ENCODE measurements at regions not wholly inside any gene's neighbourhood (a gene's known extent, or its start where the extent isn't known, plus 50 kb on each side); places are given as distances from the start of the nearest gene placed in this dataset.

DNA sequence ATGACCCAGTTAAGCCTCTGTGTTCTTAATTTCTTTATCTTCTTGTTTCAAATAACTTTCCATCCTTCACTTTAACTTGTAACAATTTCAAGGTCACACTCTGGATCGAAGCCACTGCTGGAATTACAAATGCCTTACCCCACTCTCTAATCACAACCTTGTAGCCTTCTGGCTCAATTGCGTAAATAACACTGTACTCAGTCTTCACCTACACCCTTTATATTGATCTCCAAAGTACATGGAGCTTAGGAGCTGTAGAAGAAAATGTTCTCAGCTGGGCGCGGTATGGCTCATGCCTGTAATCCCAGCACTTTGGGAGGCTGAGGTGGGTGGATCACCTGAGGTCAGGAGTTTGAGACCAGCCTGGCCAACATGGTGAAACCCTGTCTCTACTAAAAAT is 164.3 kb upstream of the NPSR1 start:
- H3K9me3 ChIP-seq = no peaks in the 10 kb centered on the region
- no peak overlapping the region for H3K4me3 ChIP-seq
- no peak overlapping the region for H3K27ac ChIP-seq
- H3K4me1 ChIP-seq = no peaks in the 10 kb centered on the region
- TF ChIP-seq Cebpa-rat (IDR thresholded peaks at IDR 0.05) = no peak
- no peaks in the 10 kb centered on the region for H4K20me1 ChIP-seq
- no peaks in the 10 kb centered on the region for H3K36me3 ChIP-seq
- no peak overlapping the region for H3K4me2 ChIP-seq
- H3K9ac ChIP-seq = no peak overlapping the region
- no peaks in the 10 kb centered on the region for H3K27me3 ChIP-seq

DNA sequence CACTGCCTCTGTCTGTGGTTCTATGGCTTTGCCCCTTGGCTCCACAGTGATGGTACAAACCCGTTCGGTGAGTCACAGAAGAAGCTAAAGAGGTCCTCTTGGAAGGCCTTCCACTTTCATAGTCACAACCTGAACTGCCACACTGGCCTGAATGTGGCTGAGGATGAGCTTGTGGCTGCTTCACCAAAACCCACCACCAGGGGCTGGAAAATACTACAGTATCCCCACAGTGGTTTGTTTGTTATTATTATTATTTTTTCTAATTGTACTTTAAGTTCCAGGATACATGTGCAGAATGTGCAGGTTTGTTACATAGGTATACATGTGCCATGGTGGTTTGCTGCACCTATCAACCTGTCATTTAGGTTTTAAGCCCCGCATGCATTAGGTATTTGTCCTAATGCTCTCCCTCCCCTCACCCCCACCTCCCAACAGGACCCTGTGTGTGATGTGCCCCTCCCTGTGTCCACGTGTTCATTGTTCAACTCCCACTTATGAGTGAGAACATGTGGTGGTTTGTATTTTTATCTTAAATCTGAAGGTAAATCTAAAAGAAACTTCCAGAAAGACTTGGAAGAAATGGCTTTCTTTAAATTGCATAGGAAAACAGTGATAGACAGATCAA is 160.8 kb upstream of the NPSR1 start:
- Histone ChIP-seq H3K27me3 (no peaks in the 10 kb centered on the region), H3K4me3 (no peak overlapping the region), H4K20me1 (no peaks in the 10 kb centered on the region), H3K4me2 (no peak overlapping the region), H3K36me3 (no peaks in the 10 kb centered on the region), H3K4me1 (no peaks in the 10 kb centered on the region), H3K9ac (no peak overlapping the region), H3K9me3 (no peaks in the 10 kb centered on the region), H3K27ac (no peak overlapping the region)
- TF ChIP-seq Cebpa-rat (IDR thresholded peaks at IDR 0.05) = no peak

DNA sequence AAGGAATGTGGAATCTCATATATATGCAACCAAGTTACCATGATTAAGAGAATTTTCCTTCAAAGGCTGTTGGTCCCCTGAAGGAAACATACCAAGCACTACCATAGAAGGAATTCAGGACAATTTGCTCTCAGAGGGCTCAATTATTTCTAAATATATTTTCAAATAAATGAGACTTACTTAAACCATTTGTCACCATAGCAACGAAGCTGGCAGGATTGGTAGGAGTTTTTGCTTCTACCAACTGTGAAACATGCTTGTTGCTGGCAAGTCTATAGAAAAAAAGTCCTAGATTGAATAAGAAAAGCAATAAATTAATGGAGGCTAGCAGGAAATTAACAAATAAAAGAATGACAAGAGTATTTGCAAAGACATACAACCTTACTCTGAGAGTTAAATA is 156.9 kb upstream of the NPSR1 start:
- no peaks in the 10 kb centered on the region for H3K4me1 ChIP-seq
- no peaks in the 10 kb centered on the region for H3K27me3 ChIP-seq
- H3K36me3 ChIP-seq = no peaks in the 10 kb centered on the region
- H3K9ac ChIP-seq = no peak overlapping the region
- no peak overlapping the region for H3K4me2 ChIP-seq
- no peak overlapping the region for H3K4me3 ChIP-seq
- H4K20me1 ChIP-seq = no peaks in the 10 kb centered on the region
- no peak for TF ChIP-seq Cebpa-rat (IDR thresholded peaks at IDR 0.05)
- no peak overlapping the region for H3K27ac ChIP-seq
- H3K9me3 ChIP-seq = no peaks in the 10 kb centered on the region

DNA sequence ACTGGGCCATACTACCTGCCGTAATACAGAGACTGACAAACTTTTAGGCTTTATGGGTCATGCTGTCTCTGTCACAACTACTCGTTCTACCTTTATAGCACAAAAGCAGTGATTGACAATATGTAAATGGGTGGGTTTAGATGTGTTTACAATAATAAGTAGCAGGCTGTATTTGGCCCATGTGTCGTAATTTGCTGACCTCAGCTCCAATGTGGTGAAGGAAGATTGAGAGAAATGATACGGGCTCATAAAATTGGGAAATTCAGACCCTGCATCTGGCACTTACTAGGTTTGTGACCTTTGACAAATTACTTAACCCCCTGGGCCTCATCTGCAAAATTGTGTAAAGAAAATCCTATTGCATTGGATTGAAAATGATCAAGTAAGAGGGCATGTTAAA is 150.8 kb upstream of the NPSR1 start:
- no peaks in the 10 kb centered on the region for H3K9me3 ChIP-seq
- H3K36me3 ChIP-seq = no peaks in the 10 kb centered on the region
- no peaks in the 10 kb centered on the region for H3K4me1 ChIP-seq
- H3K27me3 ChIP-seq = no peaks in the 10 kb centered on the region
- no peak overlapping the region for H3K9ac ChIP-seq
- H4K20me1 ChIP-seq = no peaks in the 10 kb centered on the region
- H3K4me3 ChIP-seq = no peak overlapping the region
- H3K27ac ChIP-seq = no peak overlapping the region
- H3K4me2 ChIP-seq = no peak overlapping the region
- no peak for TF ChIP-seq Cebpa-rat (IDR thresholded peaks at IDR 0.05)

DNA sequence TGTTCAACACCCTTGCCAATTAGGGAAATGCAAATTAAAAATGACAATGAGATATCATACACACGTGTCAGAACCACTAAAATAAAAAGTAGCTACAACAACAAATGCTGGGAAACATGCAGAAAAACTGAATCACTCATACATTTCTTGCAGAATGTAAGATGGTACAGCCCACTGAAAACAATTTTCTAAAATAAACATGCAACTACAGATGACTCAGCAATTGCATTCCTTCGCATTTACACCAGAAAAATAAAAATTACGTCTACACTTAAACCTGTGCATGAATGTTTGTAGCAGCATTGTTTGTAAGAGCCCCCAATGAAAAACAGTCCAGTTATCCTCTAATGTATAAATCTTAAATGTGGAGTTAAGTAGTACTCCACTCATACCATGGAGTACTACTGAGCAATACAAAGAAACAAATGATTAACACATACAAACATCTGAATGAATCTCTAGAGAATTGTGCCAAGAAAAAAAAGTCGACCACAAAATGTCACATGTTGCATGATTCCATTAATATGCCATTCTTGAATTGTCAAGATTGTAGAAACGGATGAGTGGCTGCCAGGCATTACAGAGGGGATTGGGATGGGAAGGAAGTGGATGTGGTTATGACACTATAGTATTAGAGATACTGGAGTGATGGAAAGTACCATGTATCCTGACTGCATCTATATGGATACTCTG is 134.6 kb upstream of the NPSR1 start:
- TF ChIP-seq Cebpa-rat (IDR thresholded peaks at IDR 0.05) = no peak
- no peak overlapping the region for H3K4me2 ChIP-seq
- no peak overlapping the region for H3K4me3 ChIP-seq
- no peaks in the 10 kb centered on the region for H4K20me1 ChIP-seq
- no peak overlapping the region for H3K27ac ChIP-seq
- no peaks in the 10 kb centered on the region for H3K36me3 ChIP-seq
- peaks cover 13% of the 10 kb centered on the region for H3K9me3 ChIP-seq
- H3K4me1 ChIP-seq = no peaks in the 10 kb centered on the region
- no peak overlapping the region for H3K9ac ChIP-seq
- H3K27me3 ChIP-seq = no peaks in the 10 kb centered on the region

DNA sequence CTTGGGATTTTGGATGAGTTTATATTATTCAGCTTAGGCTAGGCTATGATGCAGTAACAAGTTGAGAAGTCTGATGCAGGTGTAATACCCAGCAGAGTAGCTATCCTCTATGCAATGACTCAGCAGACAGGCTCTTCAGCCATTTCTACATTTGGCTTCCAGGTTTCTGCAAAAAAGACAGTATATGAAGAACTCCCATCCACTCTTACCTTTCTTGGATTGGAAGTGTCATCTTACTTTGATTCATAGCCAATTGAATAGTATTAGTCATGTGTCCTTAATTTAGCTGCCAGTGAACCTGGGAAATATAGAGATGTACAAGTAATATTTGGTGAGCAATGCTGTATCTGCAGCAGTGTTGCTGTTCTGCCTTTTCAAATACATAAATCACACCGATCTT is 127.8 kb upstream of the NPSR1 start:
- Histone ChIP-seq H3K4me1 (no peaks in the 10 kb centered on the region), H3K9me3 (peaks cover 13% of the 10 kb centered on the region), H4K20me1 (no peaks in the 10 kb centered on the region), H3K27ac (no peak overlapping the region), H3K4me3 (no peak overlapping the region), H3K27me3 (no peaks in the 10 kb centered on the region), H3K36me3 (no peaks in the 10 kb centered on the region), H3K9ac (no peak overlapping the region), H3K4me2 (no peak overlapping the region)
- TF ChIP-seq Cebpa-rat (IDR thresholded peaks at IDR 0.05) = no peak

DNA sequence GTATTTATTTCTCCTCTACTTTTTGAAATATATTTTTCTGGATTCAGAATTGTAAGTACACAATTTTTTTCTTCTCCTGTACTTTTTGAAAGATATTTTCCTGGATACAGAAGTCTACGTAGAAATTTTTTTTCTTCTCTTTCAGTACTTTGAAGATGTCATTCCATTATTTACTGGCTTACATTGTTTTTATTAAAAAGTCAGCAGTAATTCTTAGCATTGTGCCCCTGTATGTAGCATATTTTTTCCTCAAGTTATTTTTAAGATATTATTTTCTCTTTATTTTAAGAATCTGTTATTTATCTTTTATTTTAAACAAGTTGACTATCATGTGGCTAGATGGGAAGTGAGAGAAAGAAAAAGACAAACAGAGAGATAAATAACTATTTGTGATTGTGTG is 119.0 kb upstream of the NPSR1 start:
- no peaks in the 10 kb centered on the region for H3K36me3 ChIP-seq
- H3K27ac ChIP-seq = no peak overlapping the region
- no peak for TF ChIP-seq Cebpa-rat (IDR thresholded peaks at IDR 0.05)

DNA sequence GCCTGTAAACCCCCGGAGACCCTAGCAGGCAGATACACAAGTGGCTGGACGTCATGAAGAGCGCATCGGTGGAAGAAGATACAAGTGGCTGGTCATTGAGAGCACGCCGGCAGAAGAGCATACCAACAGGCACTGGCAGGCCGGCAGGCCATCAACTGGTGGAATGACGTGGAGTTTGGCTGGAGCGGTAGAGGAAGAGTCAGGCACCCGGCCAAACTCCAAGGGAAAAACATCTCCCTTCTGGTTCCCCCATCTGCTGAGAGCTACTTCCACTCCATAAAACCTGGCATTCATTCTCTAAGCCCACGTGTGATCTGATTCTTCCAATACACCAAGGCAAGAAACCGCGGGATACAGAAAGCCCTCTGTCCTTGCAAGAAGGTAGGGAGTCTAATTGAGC is 113.4 kb upstream of the NPSR1 start:
- TF ChIP-seq Cebpa-rat (IDR thresholded peaks at IDR 0.05) = no peak
- no peak overlapping the region for H3K4me2 ChIP-seq
- H4K20me1 ChIP-seq = no peaks in the 10 kb centered on the region
- no peaks in the 10 kb centered on the region for H3K36me3 ChIP-seq
- H3K4me3 ChIP-seq = no peak overlapping the region
- peaks cover 4% of the 10 kb centered on the region for H3K9me3 ChIP-seq
- no peaks in the 10 kb centered on the region for H3K27me3 ChIP-seq
- H3K4me1 ChIP-seq = no peaks in the 10 kb centered on the region
- no peak overlapping the region for H3K9ac ChIP-seq
- H3K27ac ChIP-seq = no peak overlapping the region

More for the DNA sequence above, 119.0 kb upstream of the NPSR1 start:
- Histone ChIP-seq H3K27me3 (no peaks in the 10 kb centered on the region), H3K4me1 (no peaks in the 10 kb centered on the region), H3K4me2 (no peak overlapping the region), H3K4me3 (no peak overlapping the region), H4K20me1 (no peaks in the 10 kb centered on the region), H3K9ac (no peak overlapping the region), H3K9me3 (peaks cover 8% of the 10 kb centered on the region)

DNA sequence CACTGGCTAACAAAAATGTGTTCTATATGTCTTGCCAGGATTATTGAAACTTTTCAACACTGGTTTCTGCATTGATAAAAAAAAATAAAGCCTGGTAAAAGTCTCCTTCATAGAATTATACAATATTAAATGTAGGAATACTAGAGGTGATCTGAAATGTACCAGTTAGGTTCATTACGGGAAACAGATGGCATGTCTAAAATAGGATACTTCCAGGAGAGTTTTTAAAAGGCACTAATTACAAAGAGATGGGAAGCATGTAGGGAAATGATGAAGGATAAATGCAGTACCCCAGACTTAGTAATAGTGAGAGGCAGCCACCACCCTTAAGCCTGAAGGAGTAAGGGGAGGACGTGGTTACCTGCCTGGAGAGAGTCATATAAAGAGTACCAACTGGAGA is 107.0 kb upstream of the NPSR1 start:
- H4K20me1 ChIP-seq = no peaks in the 10 kb centered on the region
- H3K9me3 ChIP-seq = peaks cover 7% of the 10 kb centered on the region; the same call in 1 of the 2 replicates
- no peak overlapping the region for H3K4me2 ChIP-seq
- H3K36me3 ChIP-seq = no peaks in the 10 kb centered on the region
- no peak overlapping the region for H3K9ac ChIP-seq
- H3K4me1 ChIP-seq = no peaks in the 10 kb centered on the region
- TF ChIP-seq Cebpa-rat (IDR thresholded peaks at IDR 0.05) = no peak
- no peak overlapping the region for H3K27ac ChIP-seq
- no peak overlapping the region for H3K4me3 ChIP-seq
- H3K27me3 ChIP-seq = no peaks in the 10 kb centered on the region

DNA sequence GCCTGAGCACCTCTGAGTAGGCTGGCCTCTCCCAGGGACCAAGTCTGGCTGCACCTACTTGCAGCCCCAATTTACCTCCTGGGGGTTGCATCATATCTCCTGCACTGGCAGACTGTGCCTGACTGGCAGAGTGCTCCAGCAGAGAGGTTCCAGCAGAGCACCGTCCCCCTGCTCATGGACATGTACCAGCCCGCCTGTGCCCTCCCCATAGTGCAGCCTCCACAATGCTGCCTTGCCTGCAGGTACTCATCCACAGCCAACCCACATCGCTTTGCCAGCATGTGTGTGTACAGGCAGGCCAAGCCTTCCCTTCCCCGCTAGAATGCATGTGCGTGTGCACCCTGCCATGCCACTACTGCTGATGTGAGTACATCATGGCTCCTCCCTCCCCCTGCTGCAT is 105.5 kb upstream of the NPSR1 start:
- Histone ChIP-seq H3K4me3 (no peak overlapping the region), H4K20me1 (no peaks in the 10 kb centered on the region), H3K9me3 (peaks cover 7% of the 10 kb centered on the region; the same call in 1 of the 2 replicates), H3K4me1 (no peaks in the 10 kb centered on the region), H3K36me3 (no peaks in the 10 kb centered on the region), H3K27me3 (no peaks in the 10 kb centered on the region), H3K4me2 (no peak overlapping the region), H3K9ac (no peak overlapping the region), H3K27ac (no peak overlapping the region)
- no peak for TF ChIP-seq Cebpa-rat (IDR thresholded peaks at IDR 0.05)

Measured in BLaER1 (cell line).